HG02870 (cell line): ENCODE measurements at regions not wholly inside any gene's neighbourhood (a gene's known extent, or its start where the extent isn't known, plus 50 kb on each side); places are given as distances from the start of the nearest gene placed in this dataset.
"Not testable (repeated sequence)": the region's sequence is repeated elsewhere in the genome, so short reads cannot be mapped to it uniquely, and the experiment has no call there.

Experiments
- ATAC-seq: cut with Tn5 transposase; IDR thresholded peaks from one replicate; pipeline ENCODE4 v1.9.1; 2021; ENCODE audit warnings: mild to moderate bottlenecking, moderate library complexity; ENCODE audit not compliant: unreplicated experiment

GRCh38 chr4:169898095-169898494 is 128.1 kb downstream of the MFAP3L start:
- no peak for ATAC-seq

- ATAC-seq: not testable (repeated sequence)
Measured at GRCh38 chr4:169894767-169895166, 131.4 kb downstream of the MFAP3L start.

- ATAC-seq: no peak
Measured at GRCh38 chr4:169885893-169886292, 128.1 kb upstream of the HPF1 start.

GRCh38 chr4:169881769-169882168 is 124.0 kb upstream of the HPF1 start:
- ATAC-seq: no peak

- ATAC-seq: no peak
Measured at GRCh38 chr4:169870507-169870906, 112.8 kb upstream of the HPF1 start.

GRCh38 chr4:169869490-169869889 is 111.7 kb upstream of the HPF1 start:
- no peak for ATAC-seq

GRCh38 chr4:169861593-169861992 is 103.8 kb upstream of the HPF1 start:
- no peak for ATAC-seq

- ATAC-seq: no peak
Measured at GRCh38 chr4:169859366-169860216, 101.8 kb upstream of the HPF1 start.

- ATAC-seq: no peak
Measured at GRCh38 chr4:169854090-169854489, 96.3 kb upstream of the HPF1 start.

GRCh38 chr4:169852481-169852880 is 94.7 kb upstream of the HPF1 start:
- ATAC-seq: no peak

GRCh38 chr4:169851750-169852149 is 94.0 kb upstream of the HPF1 start:
- ATAC-seq: no peak

- no peak for ATAC-seq
Measured at GRCh38 chr4:169849456-169849855, 91.7 kb upstream of the HPF1 start.

GRCh38 chr4:169848018-169848417 is 90.3 kb upstream of the HPF1 start:
- ATAC-seq: no peak

- no peak for ATAC-seq
Measured at GRCh38 chr4:169847171-169847570, 89.4 kb upstream of the HPF1 start.

- ATAC-seq: no peak
Measured at GRCh38 chr4:169846396-169846795, 88.7 kb upstream of the HPF1 start.

GRCh38 chr4:169841776-169842175 is 84.0 kb upstream of the HPF1 start:
- no peak for ATAC-seq

- no peak for ATAC-seq
Measured at GRCh38 chr4:169840554-169840953, 82.8 kb upstream of the HPF1 start.

GRCh38 chr4:169828329-169828728 is 70.6 kb upstream of the HPF1 start:
- ATAC-seq: not testable (repeated sequence)

- no peak for ATAC-seq
Measured at GRCh38 chr4:169826634-169827187, 69.0 kb upstream of the HPF1 start.

- no peak for ATAC-seq
Measured at GRCh38 chr4:169823685-169824084, 65.9 kb upstream of the HPF1 start.

- ATAC-seq: no peak
Measured at GRCh38 chr4:169821402-169821801, 63.7 kb upstream of the HPF1 start.

GRCh38 chr4:169818063-169818679 is 60.4 kb upstream of the HPF1 start:
- ATAC-seq: peak; percentile 68
